ENCODE measurements at regions not wholly inside any gene's neighbourhood (a gene's known extent, or its start where the extent isn't known, plus 50 kb on each side); places are given as distances from the start of the nearest gene placed in this dataset.

DNA sequence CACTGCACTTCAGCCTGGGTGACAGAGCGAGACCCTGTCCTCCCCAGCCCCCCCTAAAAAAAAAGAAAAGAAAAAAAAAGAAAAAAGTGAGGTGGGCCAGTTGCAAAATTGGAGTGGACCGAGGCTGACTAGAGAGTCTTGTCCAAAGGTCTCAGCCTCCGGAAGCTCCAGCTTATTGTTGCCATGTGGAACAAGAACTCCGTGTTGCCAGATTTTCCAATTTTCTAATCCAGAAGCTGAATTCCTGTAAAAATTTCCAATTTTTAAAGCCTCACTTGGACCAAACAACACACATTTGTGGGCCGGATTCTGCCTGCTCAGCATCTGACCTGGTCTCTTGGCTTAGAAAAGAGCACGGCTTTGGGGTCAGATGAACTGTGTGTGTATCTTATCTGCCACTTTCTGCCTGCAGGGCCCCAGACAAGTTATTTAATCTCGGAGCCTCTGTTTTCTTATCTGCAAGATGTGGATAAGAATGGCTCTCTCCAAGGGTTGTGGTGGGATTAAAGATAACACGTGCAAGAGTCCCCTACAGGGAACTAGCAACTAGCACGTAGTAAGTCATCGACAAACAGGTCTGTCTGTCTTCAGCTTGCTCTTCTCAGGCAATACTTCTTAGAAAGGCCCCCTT lies 73.7 kb upstream of the TLE3 start:
- TF ChIP-seq, protein P1, sequence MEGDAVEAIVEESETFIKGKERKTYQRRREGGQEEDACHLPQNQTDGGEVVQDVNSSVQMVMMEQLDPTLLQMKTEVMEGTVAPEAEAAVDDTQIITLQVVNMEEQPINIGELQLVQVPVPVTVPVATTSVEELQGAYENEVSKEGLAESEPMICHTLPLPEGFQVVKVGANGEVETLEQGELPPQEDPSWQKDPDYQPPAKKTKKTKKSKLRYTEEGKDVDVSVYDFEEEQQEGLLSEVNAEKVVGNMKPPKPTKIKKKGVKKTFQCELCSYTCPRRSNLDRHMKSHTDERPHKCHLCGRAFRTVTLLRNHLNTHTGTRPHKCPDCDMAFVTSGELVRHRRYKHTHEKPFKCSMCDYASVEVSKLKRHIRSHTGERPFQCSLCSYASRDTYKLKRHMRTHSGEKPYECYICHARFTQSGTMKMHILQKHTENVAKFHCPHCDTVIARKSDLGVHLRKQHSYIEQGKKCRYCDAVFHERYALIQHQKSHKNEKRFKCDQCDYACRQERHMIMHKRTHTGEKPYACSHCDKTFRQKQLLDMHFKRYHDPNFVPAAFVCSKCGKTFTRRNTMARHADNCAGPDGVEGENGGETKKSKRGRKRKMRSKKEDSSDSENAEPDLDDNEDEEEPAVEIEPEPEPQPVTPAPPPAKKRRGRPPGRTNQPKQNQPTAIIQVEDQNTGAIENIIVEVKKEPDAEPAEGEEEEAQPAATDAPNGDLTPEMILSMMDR (conservative IDR thresholded peaks at IDR 0.05; ENCODE audit: low read length) = no peak
- no peak for TF ChIP-seq EZH2phosphoT487 (IDR thresholded peaks at IDR 0.05; ENCODE audit: borderline replicate concordance, low read depth, low read length)

Data from OCI-LY7 (cell line).